SW480 (cell line): ENCODE measurements at regions not wholly inside any gene's neighbourhood (a gene's known extent, or its start where the extent isn't known, plus 50 kb on each side); places are given as distances from the start of the nearest gene placed in this dataset.
A peak's percentile ranks its signal among the peaks of the same experiment; 100 is the strongest.
"Not testable (repeated sequence)": the region's sequence is repeated elsewhere in the genome, so short reads cannot be mapped to it uniquely, and the experiment has no call there.

ENCODE experiments used
- DNase-seq: peaks from one replicate; pipeline ENCODE4 v3.0.0-alpha.2; 2016; ENCODE audit warnings: low spot score

- no peak for DNase-seq
Measured at GRCh38 chr11:43129329-43129728, 182.5 kb upstream of the API5 start.

GRCh38 chr11:43130616-43131015 lies 181.2 kb upstream of the API5 start:
- DNase-seq: no peak

GRCh38 chr11:43135966-43136534 lies 175.7 kb upstream of the API5 start:
- peak; percentile 33 for DNase-seq

GRCh38 chr11:43138621-43139140 lies 173.1 kb upstream of the API5 start:
- no peak for DNase-seq

- no peak for DNase-seq
Measured at GRCh38 chr11:43145653-43146052, 166.1 kb upstream of the API5 start.

- DNase-seq: no peak
Measured at GRCh38 chr11:43150697-43151096, 161.1 kb upstream of the API5 start.

GRCh38 chr11:43164831-43165230 lies 147.0 kb upstream of the API5 start:
- no peak for DNase-seq

GRCh38 chr11:43165393-43165792 lies 146.4 kb upstream of the API5 start:
- peak; percentile 5 for DNase-seq

GRCh38 chr11:43168241-43168640 lies 143.6 kb upstream of the API5 start:
- not testable (repeated sequence) for DNase-seq

- no peak for DNase-seq
Measured at GRCh38 chr11:43172477-43172876, 139.3 kb upstream of the API5 start.

GRCh38 chr11:43177975-43178374 lies 133.8 kb upstream of the API5 start:
- DNase-seq: no peak

GRCh38 chr11:43194459-43194858 lies 117.3 kb upstream of the API5 start:
- not testable (repeated sequence) for DNase-seq

- DNase-seq: peak; percentile 26
Measured at GRCh38 chr11:43197379-43197778, 114.4 kb upstream of the API5 start.

GRCh38 chr11:43200031-43200430 lies 111.8 kb upstream of the API5 start:
- no peak for DNase-seq

GRCh38 chr11:43212279-43212678 lies 99.5 kb upstream of the API5 start:
- no peak for DNase-seq

- no peak for DNase-seq
Measured at GRCh38 chr11:43214471-43214870, 97.3 kb upstream of the API5 start.

- no peak for DNase-seq
Measured at GRCh38 chr11:43217849-43218248, 93.9 kb upstream of the API5 start.

- no peak for DNase-seq
Measured at GRCh38 chr11:43222215-43222614, 89.6 kb upstream of the API5 start.

GRCh38 chr11:43223026-43223425 lies 88.8 kb upstream of the API5 start:
- no peak for DNase-seq

- no peak for DNase-seq
Measured at GRCh38 chr11:43234881-43235280, 76.9 kb upstream of the API5 start.

GRCh38 chr11:43238341-43238740 lies 73.5 kb upstream of the API5 start:
- DNase-seq: no peak

GRCh38 chr11:43239791-43240190 lies 72.0 kb upstream of the API5 start:
- no peak for DNase-seq

- DNase-seq: no peak
Measured at GRCh38 chr11:43242401-43242800, 69.4 kb upstream of the API5 start.

GRCh38 chr11:43243927-43244326 lies 67.9 kb upstream of the API5 start:
- no peak for DNase-seq
